GM18873 (cell line): ENCODE measurements at regions not wholly inside any gene's neighbourhood (a gene's known extent, or its start where the extent isn't known, plus 50 kb on each side); places are given as distances from the start of the nearest gene placed in this dataset.

Experiments used
- ATAC-seq: cut with Tn5 transposase; IDR thresholded peaks from one replicate; pipeline ENCODE4 v1.9.1; 2021; ENCODE audit warnings: mild to moderate bottlenecking, moderate library complexity, moderate number of reproducible peaks; ENCODE audit not compliant: unreplicated experiment, low FRiP score

GRCh38 chr13:63403733-63404132 is 1988.1 kb upstream of the PCDH20 start:
- ATAC-seq: no peak

- no peak for ATAC-seq
Measured at GRCh38 chr13:63396746-63397145, 1981.1 kb upstream of the PCDH20 start.

DNA sequence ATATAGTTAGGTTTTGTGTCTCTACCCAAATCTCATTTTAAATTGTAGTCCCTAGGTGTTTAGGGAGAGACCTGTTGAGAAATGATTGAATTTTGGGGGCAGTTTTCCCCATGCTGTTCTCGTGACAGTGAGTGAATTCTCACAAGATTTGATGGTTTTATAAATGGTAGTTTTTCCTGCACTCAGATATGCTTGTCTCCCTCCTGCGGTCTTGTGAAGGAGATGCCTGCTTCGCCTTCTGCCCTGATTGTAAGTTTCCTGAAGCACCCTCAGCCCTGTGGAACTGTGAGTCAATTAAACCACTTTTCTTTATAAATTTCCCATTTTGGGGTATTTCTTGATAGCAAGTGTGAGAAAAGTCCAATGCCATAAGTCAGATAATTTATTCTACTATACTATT is 1977.5 kb upstream of the PCDH20 start:
- no peak for ATAC-seq

- no peak for ATAC-seq
Measured at GRCh38 chr13:63389756-63390155, 1974.1 kb upstream of the PCDH20 start.

- no peak for ATAC-seq
Measured at GRCh38 chr13:63381078-63381859, 1965.6 kb upstream of the PCDH20 start.

GRCh38 chr13:63377986-63378385 is 1962.3 kb upstream of the PCDH20 start:
- ATAC-seq: no peak

- no peak for ATAC-seq
Measured at GRCh38 chr13:63370101-63370500, 1954.5 kb upstream of the PCDH20 start.

- ATAC-seq: no peak
Measured at GRCh38 chr13:63367522-63368198, 1952.0 kb upstream of the PCDH20 start.

GRCh38 chr13:63364159-63364558 is 1948.5 kb upstream of the PCDH20 start:
- ATAC-seq: no peak

DNA sequence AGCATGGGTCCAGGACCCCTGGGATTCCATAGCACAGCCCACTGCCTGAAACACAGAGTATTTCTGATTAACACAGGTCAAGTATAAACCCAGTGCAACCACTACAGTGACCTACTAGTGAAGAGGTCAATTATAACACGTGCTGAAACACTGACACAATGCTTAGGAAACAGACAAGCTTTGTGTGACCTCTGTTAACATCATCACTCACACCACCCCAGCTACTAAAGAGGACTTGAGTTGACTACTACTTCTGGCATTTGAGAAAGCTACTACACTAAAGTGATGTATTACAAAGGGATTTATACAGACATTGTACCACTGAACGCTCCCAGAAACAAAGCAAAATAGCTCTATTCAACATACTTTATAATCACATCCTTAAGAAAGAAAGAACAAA is 1935.9 kb upstream of the PCDH20 start:
- ATAC-seq: no peak

- no peak for ATAC-seq
Measured at GRCh38 chr13:63351081-63351480, 1935.4 kb upstream of the PCDH20 start.

DNA sequence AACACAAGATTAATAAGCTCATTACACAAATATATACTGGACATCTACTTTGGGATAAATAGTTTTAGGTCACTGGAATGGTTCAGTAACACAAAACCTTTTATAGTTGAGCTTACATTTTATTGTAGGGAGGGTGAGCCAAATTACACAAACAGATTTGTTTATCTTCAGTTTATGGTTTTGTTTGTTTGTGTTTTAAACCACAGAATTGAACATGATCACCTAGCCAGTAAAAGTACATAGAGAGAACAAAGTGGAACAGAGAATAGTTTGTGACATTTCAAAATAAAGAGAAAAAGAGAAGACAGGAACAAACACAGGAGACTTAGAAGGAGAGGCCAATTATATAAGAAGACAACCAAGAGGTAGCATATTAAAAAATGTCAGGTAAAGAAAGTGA is 1930.2 kb upstream of the PCDH20 start:
- no peak for ATAC-seq

GRCh38 chr13:63344711-63345110 is 1929.1 kb upstream of the PCDH20 start:
- no peak for ATAC-seq

GRCh38 chr13:63337921-63338320 is 1922.3 kb upstream of the PCDH20 start:
- no peak for ATAC-seq

DNA sequence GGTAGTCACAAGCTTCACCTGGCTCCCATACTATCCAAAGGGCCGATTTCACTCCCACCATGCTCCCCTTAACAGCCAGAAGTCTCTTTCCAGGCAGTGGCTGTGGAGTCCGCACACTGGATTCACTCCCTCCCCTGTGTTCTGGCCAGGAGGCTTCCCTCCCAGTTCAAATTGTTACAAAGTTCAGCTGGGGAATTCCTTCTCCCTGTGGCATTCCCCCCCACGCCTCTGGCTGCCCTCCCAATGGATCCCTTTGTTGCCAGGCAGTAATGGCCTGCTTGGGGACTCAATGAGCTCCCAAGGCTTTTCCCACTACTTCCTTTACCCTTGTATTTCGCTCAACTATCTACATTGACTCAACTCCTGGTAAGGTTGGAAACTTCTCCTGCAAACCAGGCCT is 1921.4 kb upstream of the PCDH20 start:
- no peak for ATAC-seq

DNA sequence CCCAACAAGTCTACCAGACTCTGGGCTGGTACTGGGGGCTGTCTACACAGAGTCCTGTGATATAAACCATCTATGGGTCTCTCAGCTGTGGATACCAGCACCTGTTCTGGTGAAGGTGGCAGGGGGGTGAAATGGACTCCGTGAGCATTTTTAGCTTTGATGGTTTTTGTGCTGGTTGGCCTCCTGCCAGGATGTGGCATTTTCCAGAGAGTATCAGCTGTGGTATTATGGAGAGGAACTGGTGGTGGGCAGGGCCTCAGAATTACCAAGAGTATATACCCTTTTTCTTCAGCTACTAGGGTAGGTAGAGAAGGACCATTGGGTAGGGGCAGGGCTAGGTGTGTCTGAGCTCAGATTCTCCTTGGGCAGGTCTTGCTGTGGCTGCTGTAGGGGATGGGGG is 1920.9 kb upstream of the PCDH20 start:
- ATAC-seq: no peak

- ATAC-seq: no peak
Measured at GRCh38 chr13:63327584-63327983, 1911.9 kb upstream of the PCDH20 start.

GRCh38 chr13:63323441-63323840 is 1907.8 kb upstream of the PCDH20 start:
- ATAC-seq: no peak

GRCh38 chr13:63311587-63311986 is 1895.9 kb upstream of the PCDH20 start:
- no peak for ATAC-seq

- no peak for ATAC-seq
Measured at GRCh38 chr13:63308549-63309165, 1893.0 kb upstream of the PCDH20 start.

- ATAC-seq: no peak
Measured at GRCh38 chr13:63307228-63307627, 1891.6 kb upstream of the PCDH20 start.
